ENCODE measurements at regions not wholly inside any gene's neighbourhood (a gene's known extent, or its start where the extent isn't known, plus 50 kb on each side); places are given as distances from the start of the nearest gene placed in this dataset.

GRCh38 chr16:51436742-51437141 is 285.7 kb upstream of the SALL1 start:
- no peak overlapping the region for H3K4me3 ChIP-seq
- 87% methylated on average over 1 of the region's 1 CpG for WGBS

GRCh38 chr16:51434567-51435198 is 283.6 kb upstream of the SALL1 start:
- intact Hi-C loops (cut with DNase I), result no loop called here
- Histone ChIP-seq H3K36me3 (no peaks in the 10 kb centered on the region), H3K4me1 (no peaks in the 10 kb centered on the region), H3K27ac (replicated peaks in 1 of 4) (no peak overlapping the region), H3K4me3 (no peak overlapping the region), H3K9me3 (no peaks in the 10 kb centered on the region), H3K27me3 (peaks cover 0 to 21% (median 0%) of the 10 kb centered on the region in 4 donors)
- 60% methylated on average over 9 of the region's 9 CpGs for WGBS
- no peak for DNase-seq (ENCODE audit: extremely low spot score)
- TF ChIP-seq POLR2A (IDR thresholded peaks at IDR 0.05; ENCODE audit: low read depth) (no peak), CTCF (IDR thresholded peaks at IDR 0.05) (no peak), EP300 (IDR thresholded peaks at IDR 0.05) (no peak), POLR2AphosphoS5 (IDR thresholded peaks at IDR 0.05) (no peak)

More at GRCh38 chr16:51436742-51437141, 285.7 kb upstream of the SALL1 start:
- Histone ChIP-seq H3K9me3 (no peaks in the 10 kb centered on the region), H3K4me1 (no peaks in the 10 kb centered on the region), H3K27me3 (peaks cover 0 to 34% (median 0%) of the 10 kb centered on the region in 4 donors), H3K36me3 (no peaks in the 10 kb centered on the region), H3K27ac (replicated peaks in 1 of 4) (no peak overlapping the region)
- no peak for TF ChIP-seq POLR2A (IDR thresholded peaks at IDR 0.05; ENCODE audit: low read depth)
- TF ChIP-seq POLR2AphosphoS5 (IDR thresholded peaks at IDR 0.05), result no peak
- TF ChIP-seq EP300 (IDR thresholded peaks at IDR 0.05), result no peak
- TF ChIP-seq CTCF (IDR thresholded peaks at IDR 0.05), result no peak
- no peak for DNase-seq (ENCODE audit: extremely low spot score)
- intact Hi-C loops (cut with DNase I), result no loop called here

GRCh38 chr16:51433599-51433998 is 282.5 kb upstream of the SALL1 start:
- TF ChIP-seq POLR2AphosphoS5 (IDR thresholded peaks at IDR 0.05) (no peak), POLR2A (IDR thresholded peaks at IDR 0.05; ENCODE audit: low read depth) (no peak), CTCF (IDR thresholded peaks at IDR 0.05) (no peak), EP300 (IDR thresholded peaks at IDR 0.05) (no peak)
- no peaks in the 10 kb centered on the region for H3K9me3 ChIP-seq
- no peak overlapping the region for H3K4me3 ChIP-seq
- no peak overlapping the region for H3K27ac ChIP-seq (replicated peaks in 1 of 4)
- peaks cover 0 to 13% (median 0%) of the 10 kb centered on the region in 4 donors for H3K27me3 ChIP-seq
- H3K36me3 ChIP-seq, result no peaks in the 10 kb centered on the region
- DNase-seq (ENCODE audit: extremely low spot score), result no peak
- WGBS, result 61% methylated on average over 3 of the region's 3 CpGs
- H3K4me1 ChIP-seq, result no peaks in the 10 kb centered on the region
- intact Hi-C loops (cut with DNase I), result no loop called here

- Histone ChIP-seq H3K4me1 (no peaks in the 10 kb centered on the region), H3K9me3 (no peaks in the 10 kb centered on the region), H3K36me3 (no peaks in the 10 kb centered on the region), H3K27me3 (peaks cover 0 to 6% (median 0%) of the 10 kb centered on the region in 4 donors), H3K4me3 (no peak overlapping the region), H3K27ac (replicated peaks in 1 of 4) (no peak overlapping the region)
- no peak for TF ChIP-seq CTCF (IDR thresholded peaks at IDR 0.05)
- 41% methylated on average over 9 of the region's 9 CpGs for WGBS
- no peak for DNase-seq (ENCODE audit: extremely low spot score)
- intact Hi-C loops (cut with DNase I), result no loop called here
Measured at GRCh38 chr16:51431517-51432241, 280.6 kb upstream of the SALL1 start.
